BE2C (cell line): ENCODE measurements at regions not wholly inside any gene's neighbourhood (a gene's known extent, or its start where the extent isn't known, plus 50 kb on each side); places are given as distances from the start of the nearest gene placed in this dataset.

Experiments
- DNase-seq: peaks from one replicate; pipeline ENCODE4 v3.0.0-alpha.2; 2020
- H3K27me3 ChIP-seq: fragments of 250-450 bp; sonication (Bioruptor Pico); 2 replicates; pipeline ENCODE4 v1.5.1; 2020; ENCODE audit warnings: mild to moderate bottlenecking
- H3K36me3 ChIP-seq: fragments of 250-450 bp; sonication (Bioruptor Pico); 2 replicates; pipeline ENCODE4 v1.5.1; 2020; ENCODE audit warnings: mild to moderate bottlenecking
- H3K4me1 ChIP-seq: fragments of 250-450 bp; sonication (Bioruptor Pico); 2 replicates; pipeline ENCODE4 v1.5.1; 2020
- H3K4me3 ChIP-seq: 2 replicates; pipeline ENCODE4 v1.5.1; 2011; ENCODE audit warnings: low read depth, low read length
- H3K9me3 ChIP-seq: fragments of 250-450 bp; sonication (Bioruptor Pico); 2 replicates; pipeline ENCODE4 v1.5.1; 2020
- TF ChIP-seq, protein P1 (sequence below): IDR thresholded peaks from 2 replicates; pipeline ENCODE4 v1.5.1; 2012; ENCODE audit warnings: mild to moderate bottlenecking, low read depth, low read length

DNA sequence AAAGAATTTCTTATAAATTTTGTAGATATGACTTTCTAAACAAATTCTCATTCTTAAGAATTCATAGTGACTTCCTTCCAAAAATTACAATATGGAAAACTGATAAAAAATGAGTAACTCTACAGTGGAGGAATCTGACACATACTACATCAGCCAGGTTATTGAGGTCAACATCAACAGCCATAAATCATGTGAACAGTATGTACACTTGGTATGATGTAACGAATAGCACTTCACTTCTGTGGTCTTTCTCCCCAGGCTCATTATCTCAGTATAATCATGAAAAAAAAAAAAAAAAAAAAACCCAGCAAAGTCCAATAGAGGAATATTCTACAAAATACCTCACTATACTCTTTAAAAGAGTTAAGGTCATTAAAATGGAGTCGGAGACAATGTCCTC lies 111.2 kb upstream of the SUCLG2 start:
- Histone ChIP-seq H3K27me3 (no peaks in the 10 kb centered on the region), H3K9me3 (no peaks in the 10 kb centered on the region), H3K4me1 (no peaks in the 10 kb centered on the region), H3K4me3 (no peak overlapping the region), H3K36me3 (no peaks in the 10 kb centered on the region)
- DNase-seq = no peak
- TF ChIP-seq, protein P1, sequence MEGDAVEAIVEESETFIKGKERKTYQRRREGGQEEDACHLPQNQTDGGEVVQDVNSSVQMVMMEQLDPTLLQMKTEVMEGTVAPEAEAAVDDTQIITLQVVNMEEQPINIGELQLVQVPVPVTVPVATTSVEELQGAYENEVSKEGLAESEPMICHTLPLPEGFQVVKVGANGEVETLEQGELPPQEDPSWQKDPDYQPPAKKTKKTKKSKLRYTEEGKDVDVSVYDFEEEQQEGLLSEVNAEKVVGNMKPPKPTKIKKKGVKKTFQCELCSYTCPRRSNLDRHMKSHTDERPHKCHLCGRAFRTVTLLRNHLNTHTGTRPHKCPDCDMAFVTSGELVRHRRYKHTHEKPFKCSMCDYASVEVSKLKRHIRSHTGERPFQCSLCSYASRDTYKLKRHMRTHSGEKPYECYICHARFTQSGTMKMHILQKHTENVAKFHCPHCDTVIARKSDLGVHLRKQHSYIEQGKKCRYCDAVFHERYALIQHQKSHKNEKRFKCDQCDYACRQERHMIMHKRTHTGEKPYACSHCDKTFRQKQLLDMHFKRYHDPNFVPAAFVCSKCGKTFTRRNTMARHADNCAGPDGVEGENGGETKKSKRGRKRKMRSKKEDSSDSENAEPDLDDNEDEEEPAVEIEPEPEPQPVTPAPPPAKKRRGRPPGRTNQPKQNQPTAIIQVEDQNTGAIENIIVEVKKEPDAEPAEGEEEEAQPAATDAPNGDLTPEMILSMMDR = no peak

DNA sequence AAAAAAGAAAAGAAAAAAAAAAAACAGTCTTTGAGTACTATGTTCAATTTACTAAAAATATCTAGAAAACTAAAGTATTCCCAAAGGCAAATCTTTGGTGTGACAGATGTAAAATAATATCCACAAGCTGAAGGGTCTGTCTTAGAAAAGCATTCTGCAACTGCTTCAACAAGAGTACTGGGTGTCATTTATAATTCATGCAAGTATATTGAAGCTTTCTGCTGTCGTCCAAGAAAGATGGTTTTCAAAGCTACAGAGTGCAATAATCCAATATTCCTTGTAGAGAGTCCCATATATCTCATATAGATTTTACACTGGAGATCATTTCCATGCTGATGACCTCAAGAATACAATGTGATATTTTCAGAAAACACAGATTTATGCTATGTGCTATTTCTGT lies 90.9 kb upstream of the SUCLG2 start:
- DNase-seq = no peak
- Histone ChIP-seq H3K9me3 (no peaks in the 10 kb centered on the region), H3K4me3 (no peak overlapping the region), H3K36me3 (no peaks in the 10 kb centered on the region), H3K4me1 (no peaks in the 10 kb centered on the region), H3K27me3 (no peaks in the 10 kb centered on the region)
- TF ChIP-seq, protein P1 = no peak

DNA sequence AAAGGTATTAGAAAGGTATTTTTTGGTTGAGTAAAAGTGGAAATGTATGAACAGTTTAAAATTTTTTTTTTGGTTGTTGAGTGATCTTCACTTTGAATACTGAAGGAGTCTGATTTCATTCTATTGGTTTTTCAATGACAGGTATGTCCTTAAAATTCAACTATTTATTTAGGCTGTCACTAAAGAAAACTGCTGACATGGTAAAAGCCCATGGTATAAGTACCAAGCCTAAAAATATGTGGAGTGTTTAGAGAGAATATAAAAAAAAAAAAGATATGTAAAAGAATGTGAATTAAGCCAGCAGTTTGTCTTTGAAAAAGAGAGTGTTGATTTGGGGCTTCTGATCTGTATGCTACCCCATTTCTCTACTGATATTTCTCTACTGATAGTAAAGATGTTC lies 90.3 kb upstream of the SUCLG2 start:
- H3K36me3 ChIP-seq = no peaks in the 10 kb centered on the region
- H3K4me3 ChIP-seq = no peak overlapping the region
- TF ChIP-seq, protein P1 = no peak
- H3K4me1 ChIP-seq = no peaks in the 10 kb centered on the region
- H3K9me3 ChIP-seq = no peaks in the 10 kb centered on the region
- no peak for DNase-seq
- no peaks in the 10 kb centered on the region for H3K27me3 ChIP-seq

DNA sequence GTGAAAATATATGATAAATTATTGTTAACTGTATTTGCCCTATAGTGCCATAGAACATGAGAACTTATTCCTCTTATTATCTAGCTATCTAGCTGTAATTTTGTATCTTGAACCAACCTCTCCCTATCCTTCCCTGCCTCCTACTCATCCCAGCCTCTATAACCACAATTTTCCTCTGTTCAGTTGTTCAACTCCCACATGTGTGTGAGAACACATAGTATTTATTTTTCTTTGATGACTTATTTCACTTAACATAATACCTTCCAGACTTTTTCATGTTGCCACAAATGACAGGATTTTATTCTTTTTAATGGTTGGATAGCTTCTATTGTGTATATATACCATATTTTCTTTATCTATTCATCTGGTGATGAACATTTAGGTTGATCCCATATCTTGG lies 85.4 kb upstream of the SUCLG2 start:
- no peaks in the 10 kb centered on the region for H3K9me3 ChIP-seq
- no peak overlapping the region for H3K4me3 ChIP-seq
- DNase-seq = no peak
- H3K4me1 ChIP-seq = no peaks in the 10 kb centered on the region
- no peaks in the 10 kb centered on the region for H3K36me3 ChIP-seq
- H3K27me3 ChIP-seq = no peaks in the 10 kb centered on the region
- TF ChIP-seq, protein P1 = no peak

DNA sequence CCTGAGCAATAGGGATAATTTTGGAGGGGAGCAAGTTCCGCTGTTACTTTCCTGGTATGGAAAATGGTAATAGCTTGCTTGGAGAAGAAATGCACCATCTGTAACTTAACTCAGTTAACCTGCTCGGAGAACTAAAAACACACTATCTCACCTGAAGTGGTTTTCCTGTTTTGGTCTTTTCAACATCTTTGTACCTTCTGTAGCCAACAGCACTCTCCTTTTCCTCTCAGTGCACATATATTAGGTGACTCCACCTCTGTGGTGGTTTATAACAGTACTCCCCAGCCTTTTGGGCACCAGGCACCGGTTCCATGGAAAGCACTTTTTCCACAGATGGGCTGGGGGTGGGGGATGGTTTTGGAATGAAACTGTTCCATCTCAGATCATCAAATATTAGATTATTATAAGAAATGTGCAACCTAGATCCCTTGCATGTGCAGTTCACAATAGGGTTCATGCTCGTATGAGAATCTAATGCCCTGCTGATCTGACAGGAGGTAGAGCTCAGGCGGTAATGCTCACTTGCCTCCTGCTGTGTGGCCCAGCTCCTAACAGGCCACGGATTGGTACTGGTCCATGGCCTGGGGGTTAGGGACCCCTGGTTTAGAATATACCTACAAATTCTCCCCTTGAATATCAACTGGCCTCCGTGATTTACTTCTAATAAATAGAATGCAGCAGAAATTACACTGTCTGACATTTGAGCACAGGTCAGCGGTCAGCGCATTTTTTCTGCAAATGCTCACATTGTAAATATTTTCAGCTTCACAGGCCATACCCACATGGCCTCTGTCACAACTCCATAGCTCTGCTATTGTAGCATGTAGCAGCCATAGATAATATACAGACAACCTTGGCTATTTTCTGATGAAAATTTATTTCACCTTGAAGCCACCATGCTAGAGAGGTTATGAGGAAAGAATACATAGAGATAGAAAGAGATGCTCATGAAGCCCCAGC lies 83.8 kb upstream of the SUCLG2 start:
- Histone ChIP-seq H3K36me3 (no peaks in the 10 kb centered on the region), H3K4me3 (no peak overlapping the region)
- TF ChIP-seq, protein P1 = no peak

DNA sequence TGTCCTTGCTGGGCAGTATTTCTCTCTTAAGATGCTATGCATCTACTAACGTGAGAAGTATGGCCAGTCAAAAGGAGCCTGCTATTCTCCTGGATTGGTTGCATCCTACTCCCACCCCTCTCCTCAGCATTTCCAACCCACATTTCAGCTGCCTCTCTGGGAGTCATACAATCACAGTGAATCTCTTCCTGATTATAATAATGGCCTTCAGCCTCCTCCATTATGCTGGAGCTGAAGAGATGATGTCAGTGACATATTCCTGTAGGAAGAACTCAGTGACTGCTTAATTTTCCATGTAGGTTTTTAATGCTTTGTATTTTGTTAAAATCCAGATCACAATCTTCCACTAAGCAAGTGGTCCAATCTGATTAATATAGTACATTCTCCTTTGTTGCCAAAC lies 82.7 kb upstream of the SUCLG2 start:
- H3K4me3 ChIP-seq = no peak overlapping the region
- H3K27me3 ChIP-seq = no peaks in the 10 kb centered on the region
- TF ChIP-seq, protein P1 = no peak
- no peak for DNase-seq
- no peaks in the 10 kb centered on the region for H3K9me3 ChIP-seq
- no peaks in the 10 kb centered on the region for H3K36me3 ChIP-seq
- no peaks in the 10 kb centered on the region for H3K4me1 ChIP-seq

More for the DNA sequence above, 83.8 kb upstream of the SUCLG2 start:
- Histone ChIP-seq H3K4me1 (no peaks in the 10 kb centered on the region), H3K27me3 (no peaks in the 10 kb centered on the region), H3K9me3 (no peaks in the 10 kb centered on the region)
- no peak for DNase-seq
